ENCODE measurements at regions not wholly inside any gene's neighbourhood (a gene's known extent, or its start where the extent isn't known, plus 50 kb on each side); places are given as distances from the start of the nearest gene placed in this dataset.

GRCh38 chr3:170699158-170700053 lies 113.5 kb upstream of the SLC7A14 start:
- no peaks in the 10 kb centered on the region for H3K27me3 ChIP-seq (ENCODE audit: control insufficient read depth in 2 of 2, insufficient read depth in 2 of 2, low read length in 2 of 2)
- in situ Hi-C loops (cut with MboI), result loop anchor here (10.0 kb wide), 1 partner anchor 275 kb away; no protein-coding TSS in a partner anchor
- H3K9me1 ChIP-seq (ENCODE audit: control insufficient read depth, insufficient read depth, low read length), result no peaks in the 10 kb centered on the region
- BruUV-seq (replicated peaks), result TSS peak; percentile 84
- peak in 2 of 4 experiments; percentile 50 to 79 for DNase-seq (ENCODE audit: extremely low read depth in 1 of 4, low spot score in 3 of 4)
- intact Hi-C loops (cut with micrococcal nuclease), result loop anchor here (2.0 to 10.0 kb wide), 3 partner anchors 109 to 205 kb away; no protein-coding TSS in a partner anchor
- H4K20me1 ChIP-seq (replicated peaks; ENCODE audit: control insufficient read depth, insufficient read depth, low read length), result no peaks in the 10 kb centered on the region
- peak overlapping the region; percentile 61 for H3K27ac ChIP-seq (ENCODE audit: extremely low read depth, low read depth, low read length)
- no peak overlapping the region for H3K4me2 ChIP-seq (ENCODE audit: insufficient read depth, low read length)
- H3K4me3 ChIP-seq, result no peak overlapping the region
- H3K9me3 ChIP-seq (replicated peaks; ENCODE audit: control insufficient read depth, insufficient read depth, low read depth, low read length), result no peaks in the 10 kb centered on the region
- peak overlapping the region; percentile 77 for H2AFZ ChIP-seq (ENCODE audit: low read depth, low read length)
- ChIA-PET CTCF (ENCODE audit: low intra/inter-chr PET ratio) (no interaction called here), POLR2A (interaction anchor here (1.2 kb wide), 2 partner anchors 9 to 12 kb away, joined by 3 read pairs; no protein-coding TSS in a partner anchor)
- H3K79me2 ChIP-seq (ENCODE audit: control insufficient read depth, insufficient read depth, low read length), result no peaks in the 10 kb centered on the region
- peak; percentile 76 for ATAC-seq
- H3K4me1 ChIP-seq (replicated peaks in 1 of 2; ENCODE audit: control insufficient read depth in 2 of 2, insufficient read depth in 2 of 2, low read length in 2 of 2), result peaks cover 0 to 50% of the 10 kb centered on the region in 2 experiments; a peak in 4 of 5 replicates
- 15% methylated on average over 8 of the region's 8 CpGs for WGBS (ENCODE audit: insufficient coverage, low coverage, missing lambda C conversion rate)
- no peak overlapping the region; a peak in 2 of 4 replicates for H3K9ac ChIP-seq (ENCODE audit: insufficient read depth in 1 of 2, low read depth in 2 of 2, low read length in 2 of 2)
- peak; percentile 64 for FAIRE-seq
- no peaks in the 10 kb centered on the region for H3K36me3 ChIP-seq (ENCODE audit: control insufficient read depth, insufficient read depth, low read length)
- peak; percentile 74 for TF ChIP-seq PTTG1 (tag; IDR thresholded peaks at IDR 0.05; ENCODE audit: low read depth)
- peak; percentile 96 for TF ChIP-seq HBP1 (CRISPR knock-in tag; IDR thresholded peaks at IDR 0.05)
- peak; percentile 44; the same call in 1 of the 2 replicates for TF ChIP-seq HOMEZ (CRISPR knock-in tag; IDR thresholded peaks at IDR 0.05)
- no peak for TF ChIP-seq GATA2 (CRISPR knock-in tag; IDR thresholded peaks at IDR 0.05)
- TF ChIP-seq CREB5 (CRISPR knock-in tag; IDR thresholded peaks at IDR 0.05), result 0 out of 2 replicates have a peak, but pooled peaks have one; percentile 26
- TF ChIP-seq ZNF41 (CRISPR knock-in tag; conservative IDR thresholded peaks at IDR 0.05), result peak; percentile 74
- no peak for TF ChIP-seq RUNX1 (IDR thresholded peaks at IDR 0.05; ENCODE audit: low read depth)
- TF ChIP-seq RCOR1 (IDR thresholded peaks at IDR 0.05; ENCODE audit: borderline replicate concordance in 1 of 2, low read depth in 2 of 2, low read length in 2 of 2), result peak in 1 of 2 experiments; percentile 31; a peak in 2 of 4 replicates
- TF ChIP-seq NFIX (CRISPR knock-in tag; IDR thresholded peaks at IDR 0.05; ENCODE audit: low read depth), result no peak
- peak; percentile 85 for TF ChIP-seq POLR2A (conservative IDR thresholded peaks at IDR 0.05)
- 0 out of 2 replicates have a peak, but pooled peaks have one; percentile 22 for TF ChIP-seq TEAD4 (IDR thresholded peaks at IDR 0.05; ENCODE audit: low read length)
- TF ChIP-seq TEAD4 (CRISPR knock-in tag; IDR thresholded peaks at IDR 0.05; ENCODE audit: borderline replicate concordance), result no peak
- peak; percentile 64; the same call in 1 of the 2 replicates for TF ChIP-seq TCFL5 (CRISPR knock-in tag; conservative IDR thresholded peaks at IDR 0.05)
- no peak for TF ChIP-seq RB1 (IDR thresholded peaks at IDR 0.05; ENCODE audit: low read depth)
- TF ChIP-seq NCOA4 (IDR thresholded peaks at IDR 0.05; ENCODE audit: partially characterized antibody), result no peak
- peak; percentile 35; the same call in 1 of the 2 replicates for TF ChIP-seq ZNF316 (IDR thresholded peaks at IDR 0.05)

Data from K562 (cell line).